DMS153 (cell line): ENCODE measurements at regions not wholly inside any gene's neighbourhood (a gene's known extent, or its start where the extent isn't known, plus 50 kb on each side); places are given as distances from the start of the nearest gene placed in this dataset.
A peak's percentile ranks its signal among the peaks of the same experiment; 100 is the strongest.

Experiments
- DNase-seq: peaks from one replicate; lab custom pipeline; 2025; lab: John Stamatoyannopoulos, UW

- no peak for DNase-seq
Observed at GRCh38 chr7:68433462-68434070, 1164.7 kb upstream of the AUTS2 start.

- no peak for DNase-seq
Observed at GRCh38 chr7:68434857-68435256, 1163.4 kb upstream of the AUTS2 start.

GRCh38 chr7:68438016-68438415 is 1160.3 kb upstream of the AUTS2 start:
- no peak for DNase-seq

GRCh38 chr7:68438811-68439210 is 1159.5 kb upstream of the AUTS2 start:
- no peak for DNase-seq

DNA sequence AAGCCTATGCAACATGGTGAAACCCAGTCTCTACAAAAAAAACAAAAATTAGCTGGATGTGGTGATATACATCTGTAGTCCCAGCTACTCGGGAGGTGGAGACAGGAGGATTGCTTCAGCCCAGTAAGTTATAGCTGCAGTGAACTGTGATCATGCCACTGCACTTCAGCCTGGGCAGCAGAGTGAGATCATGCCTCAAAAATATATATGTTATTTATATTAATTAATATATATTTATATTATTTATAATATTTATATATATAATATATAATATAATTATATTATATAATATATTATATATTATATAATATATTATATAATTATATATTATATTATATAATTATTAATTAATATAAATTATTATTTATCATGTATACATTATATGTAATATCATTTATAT is 1158.4 kb upstream of the AUTS2 start:
- no peak for DNase-seq

DNA sequence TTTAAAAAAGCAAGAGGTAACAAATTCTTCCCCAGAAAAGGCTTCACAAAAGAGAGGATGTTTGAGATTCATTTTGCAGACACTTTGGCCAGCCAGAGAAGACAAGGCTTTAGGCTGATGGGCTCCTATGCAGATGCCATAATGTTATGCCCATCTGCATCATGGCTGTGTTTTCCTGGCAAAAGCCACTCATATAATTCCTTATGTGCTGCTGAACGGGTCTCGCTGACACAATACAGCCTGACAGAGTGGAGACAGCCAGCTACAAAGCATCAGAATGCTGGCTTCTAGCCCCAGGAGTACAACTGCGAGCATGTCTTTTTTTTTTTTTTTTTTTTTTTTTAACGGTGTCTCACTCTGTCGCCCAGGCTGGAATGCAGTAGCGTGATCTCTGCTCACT is 1157.4 kb upstream of the AUTS2 start:
- DNase-seq = no peak

DNA sequence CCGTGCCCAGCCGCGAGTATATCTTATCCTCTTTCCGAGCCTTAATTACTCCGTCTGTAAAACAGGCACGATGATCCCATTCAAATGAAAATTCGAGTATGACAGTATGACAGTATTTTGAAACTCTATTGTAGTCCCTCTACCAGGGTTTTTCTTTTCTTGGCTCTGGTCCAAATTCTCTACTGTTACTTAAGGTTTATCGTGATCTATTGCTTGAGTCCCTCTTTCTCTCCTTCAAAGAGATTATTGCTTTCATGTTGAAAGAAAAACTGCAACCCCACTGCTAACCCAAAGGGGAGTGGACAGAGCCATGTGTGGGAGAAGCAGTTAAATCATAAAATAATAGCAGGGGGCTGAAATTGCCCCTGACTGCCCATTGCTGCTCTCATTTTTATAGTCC is 1156.6 kb upstream of the AUTS2 start:
- no peak for DNase-seq

DNA sequence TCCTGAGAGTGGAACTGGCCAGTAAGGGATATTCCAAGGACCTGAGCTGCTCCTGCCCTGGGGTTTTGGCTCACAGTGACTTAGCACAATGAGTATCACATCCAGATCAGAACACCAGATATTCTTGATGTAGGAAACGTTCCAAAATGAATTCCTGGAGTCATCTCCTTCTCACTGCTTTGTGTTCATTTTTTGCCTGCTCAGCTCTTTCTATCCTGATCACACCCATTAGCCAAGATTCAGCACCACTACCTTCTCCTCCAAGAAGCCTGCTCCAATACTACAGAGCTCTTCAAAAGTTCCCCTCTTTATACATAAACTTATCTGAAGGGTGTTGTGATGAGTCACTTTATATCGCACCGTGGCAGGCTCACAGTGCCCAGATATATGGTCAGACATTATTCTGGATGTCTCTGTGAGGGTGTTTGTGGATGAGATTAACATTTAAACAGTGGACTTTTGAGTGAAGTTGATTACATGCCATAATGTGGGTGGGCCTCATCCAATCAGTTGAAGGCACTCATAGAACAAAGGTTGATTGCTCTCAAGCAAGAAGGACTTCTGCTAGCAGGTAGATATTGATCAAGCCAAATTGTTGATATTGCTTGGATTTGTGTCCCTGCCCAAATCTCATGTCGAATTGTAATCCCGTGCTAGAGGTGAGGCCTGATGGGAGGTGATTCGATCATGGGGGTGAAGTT is 1155.2 kb upstream of the AUTS2 start:
- no peak for DNase-seq

GRCh38 chr7:68444042-68444441 is 1154.2 kb upstream of the AUTS2 start:
- no peak for DNase-seq

DNA sequence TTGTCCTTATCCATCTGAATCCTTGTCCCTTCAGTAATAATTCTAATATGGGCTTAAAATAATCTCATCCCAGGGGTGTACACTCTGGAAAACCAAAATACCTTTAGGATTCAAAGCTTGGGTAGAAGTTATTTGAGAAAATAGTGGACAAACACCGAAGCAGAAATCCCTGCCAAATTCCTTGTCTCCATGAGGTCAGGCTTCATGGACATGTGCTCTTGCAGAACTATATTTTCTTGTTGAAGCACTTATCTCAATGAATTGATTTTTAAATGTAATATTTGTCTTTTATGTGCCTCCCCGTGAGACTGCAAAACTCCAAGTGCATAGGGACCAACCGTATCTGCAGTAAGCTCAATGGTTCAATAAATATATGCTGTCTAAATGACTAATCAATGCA is 1153.3 kb upstream of the AUTS2 start:
- DNase-seq = no peak

DNA sequence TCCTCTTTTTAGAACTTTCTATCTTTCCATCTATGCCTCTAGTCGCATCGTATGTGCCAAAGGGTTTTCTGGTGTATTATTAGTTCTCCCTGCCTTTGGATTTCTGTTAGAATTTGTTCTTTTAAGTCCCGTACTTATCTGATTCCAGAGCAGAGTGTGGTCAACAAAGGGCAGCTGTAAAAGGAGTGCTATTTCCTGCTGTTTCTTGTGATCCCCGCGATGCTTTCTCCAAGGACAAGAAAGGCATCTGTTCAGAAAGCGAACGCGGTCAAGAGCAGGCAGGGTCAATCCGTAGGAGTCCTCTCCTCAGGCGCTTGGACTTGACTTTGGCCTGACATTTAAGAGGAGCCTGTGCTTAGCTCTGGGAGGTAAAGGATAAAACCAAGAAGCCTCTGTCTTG is 1152.1 kb upstream of the AUTS2 start:
- no peak for DNase-seq

GRCh38 chr7:68449099-68449498 is 1149.2 kb upstream of the AUTS2 start:
- no peak for DNase-seq

GRCh38 chr7:68449816-68450215 is 1148.5 kb upstream of the AUTS2 start:
- no peak for DNase-seq

GRCh38 chr7:68454931-68455330 is 1143.3 kb upstream of the AUTS2 start:
- DNase-seq = no peak

DNA sequence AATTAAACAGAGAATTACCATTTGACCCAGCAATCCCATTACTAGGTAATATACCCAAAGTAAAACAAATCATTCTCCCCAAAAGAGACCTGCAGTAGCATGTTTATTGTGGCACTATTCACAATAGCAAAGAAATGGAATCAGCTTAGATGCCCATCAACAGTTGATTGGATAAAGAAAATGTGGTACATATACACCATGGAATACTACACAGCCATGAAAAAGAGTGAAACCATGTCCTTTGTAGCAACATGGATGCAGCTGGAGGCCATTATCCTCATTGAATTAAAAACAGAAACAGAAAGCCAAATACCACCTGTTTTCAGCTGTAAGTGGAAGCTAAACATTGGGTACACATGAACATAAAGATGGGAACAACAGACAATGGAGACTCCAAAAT is 1141.8 kb upstream of the AUTS2 start:
- DNase-seq = no peak

- DNase-seq = no peak
Observed at GRCh38 chr7:68457481-68457880, 1140.8 kb upstream of the AUTS2 start.

DNA sequence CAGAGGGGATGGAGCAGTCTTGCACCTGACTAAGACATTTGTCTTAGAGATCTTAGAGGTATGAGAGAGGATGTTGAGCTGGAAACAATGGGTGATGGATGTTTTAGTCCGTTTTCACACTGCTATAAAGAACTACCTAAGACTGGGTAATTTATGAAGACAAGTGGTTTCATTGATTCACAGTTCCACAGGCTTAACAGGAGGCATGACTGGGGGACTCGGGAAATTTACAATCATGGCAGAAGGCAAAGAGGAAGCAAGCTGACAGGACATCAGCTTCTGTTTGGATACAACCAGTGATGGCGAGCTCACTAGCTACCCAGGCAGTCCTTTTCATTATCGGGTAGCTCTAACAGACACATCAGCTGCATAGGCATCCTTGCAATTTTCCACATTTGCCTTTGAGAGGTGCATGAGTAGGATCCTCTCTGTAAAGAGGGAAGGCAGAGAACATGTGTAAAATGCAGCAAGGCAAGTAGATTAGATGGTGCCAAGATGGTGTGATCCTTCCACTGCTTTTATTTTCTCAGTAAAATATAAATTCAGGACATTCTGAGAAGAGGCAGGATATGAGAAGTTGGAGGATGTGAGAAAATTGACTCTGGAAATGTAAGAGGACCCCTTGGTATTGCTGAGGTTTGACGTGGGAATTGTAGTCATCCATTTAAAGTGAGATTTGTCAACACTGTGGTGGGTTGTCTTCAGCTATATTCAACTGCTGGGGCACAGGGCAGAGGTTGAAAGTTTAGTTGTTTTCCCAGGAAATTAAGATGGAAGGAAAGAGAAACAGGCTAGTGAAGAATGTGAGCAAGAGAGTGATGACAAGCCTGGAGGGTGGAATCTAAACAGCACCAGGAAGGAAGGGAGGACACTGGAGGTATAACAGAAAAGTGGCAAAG is 1140.0 kb upstream of the AUTS2 start:
- no peak for DNase-seq

DNA sequence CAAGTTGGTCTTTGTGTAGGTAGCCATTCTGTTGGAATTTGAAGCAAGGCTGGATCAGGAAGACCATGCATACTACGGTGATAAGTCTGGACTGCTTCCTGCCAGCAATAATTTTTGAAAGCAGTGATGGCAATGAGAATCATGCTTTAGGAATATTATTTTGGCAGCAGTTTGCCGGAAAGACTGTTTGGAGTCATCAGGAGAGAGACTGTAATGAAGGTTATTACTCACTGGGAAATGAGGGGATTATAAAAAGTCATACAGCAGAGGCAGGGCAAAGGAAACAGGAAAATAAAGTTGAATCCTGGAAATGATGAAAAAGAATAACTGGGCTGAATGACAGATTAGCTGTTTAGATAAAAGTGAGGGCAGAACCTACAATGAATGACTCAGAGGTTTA is 1136.8 kb upstream of the AUTS2 start:
- no peak for DNase-seq

GRCh38 chr7:68470836-68471435 is 1127.3 kb upstream of the AUTS2 start:
- DNase-seq = peak; percentile 19

- DNase-seq = no peak
Observed at GRCh38 chr7:68472688-68473087, 1125.6 kb upstream of the AUTS2 start.

DNA sequence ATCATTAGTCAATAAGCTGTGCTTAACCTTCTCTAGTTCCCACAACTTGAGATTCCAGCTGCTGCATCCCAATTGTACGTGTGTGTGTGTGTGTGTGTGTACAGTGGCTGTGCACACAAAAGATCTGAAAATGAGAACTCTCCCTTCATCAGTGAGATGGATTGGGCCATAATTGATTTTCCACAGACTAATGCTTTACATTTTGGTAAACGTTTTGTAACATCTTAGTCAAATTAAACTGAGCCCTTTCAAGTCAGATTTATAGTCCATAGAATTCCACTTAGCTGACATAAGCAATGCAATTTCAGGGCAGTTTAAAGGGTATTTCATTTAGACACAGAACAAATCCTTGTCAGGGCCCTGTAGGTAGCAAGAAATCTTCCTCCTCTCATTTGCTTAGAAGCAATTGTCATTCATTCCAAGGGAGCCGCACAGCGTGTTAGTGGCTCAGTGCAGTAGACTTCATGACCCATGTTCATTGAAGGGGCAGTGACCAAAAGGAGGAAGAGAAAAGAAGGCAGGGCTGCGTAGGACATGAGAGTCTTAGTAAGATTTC is 1123.5 kb upstream of the AUTS2 start:
- DNase-seq = no peak

- DNase-seq = no peak
Observed at GRCh38 chr7:68476966-68477365, 1121.3 kb upstream of the AUTS2 start.
